ENCODE measurements at regions not wholly inside any gene's neighbourhood (a gene's known extent, or its start where the extent isn't known, plus 50 kb on each side); places are given as distances from the start of the nearest gene placed in this dataset.

- TF ChIP-seq STAT6 (CRISPR knock-in tag; conservative IDR thresholded peaks at IDR 0.05; ENCODE audit: low read depth) (no peak), ZNF396 (CRISPR knock-in tag; IDR thresholded peaks at IDR 0.05; ENCODE audit: borderline replicate concordance) (no peak), ZNF425 (CRISPR knock-in tag; conservative IDR thresholded peaks at IDR 0.05) (no peak), NR1H2 (CRISPR knock-in tag; IDR thresholded peaks at IDR 0.05) (no peak), ZNF232 (CRISPR knock-in tag; IDR thresholded peaks at IDR 0.05) (no peak)
- TF ChIP-seq, protein P1, sequence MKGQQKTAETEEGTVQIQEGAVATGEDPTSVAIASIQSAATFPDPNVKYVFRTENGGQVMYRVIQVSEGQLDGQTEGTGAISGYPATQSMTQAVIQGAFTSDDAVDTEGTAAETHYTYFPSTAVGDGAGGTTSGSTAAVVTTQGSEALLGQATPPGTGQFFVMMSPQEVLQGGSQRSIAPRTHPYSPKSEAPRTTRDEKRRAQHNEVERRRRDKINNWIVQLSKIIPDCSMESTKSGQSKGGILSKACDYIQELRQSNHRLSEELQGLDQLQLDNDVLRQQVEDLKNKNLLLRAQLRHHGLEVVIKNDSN (CRISPR knock-in tag; IDR thresholded peaks at IDR 0.05): no peak
Observed at GRCh38 chr13:54489359-54489758, 1460.7 kb downstream of the OLFM4 start (continued).

DNA sequence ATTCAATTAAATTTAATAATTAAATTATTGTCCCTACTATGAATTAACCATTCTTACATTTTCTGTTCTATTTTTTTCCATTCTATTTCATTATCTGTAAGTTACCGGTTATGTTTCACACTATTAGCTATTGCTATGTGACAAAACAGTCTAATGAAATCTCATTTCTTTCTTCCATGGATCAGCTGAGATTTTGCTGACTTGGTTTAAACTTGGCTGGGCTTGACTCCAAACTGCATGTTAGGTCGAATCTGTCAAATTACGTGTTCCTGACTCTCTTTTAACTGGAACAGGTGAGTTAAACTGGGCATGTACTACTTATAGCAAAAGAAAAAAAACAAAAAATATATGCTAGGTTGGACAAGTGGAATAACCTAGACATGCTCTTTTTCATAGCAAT lies 1464.4 kb downstream of the OLFM4 start:
- Mint-ChIP-seq H3K27me3 (ENCODE audit: low read depth) (peaks cover 4% of the 10 kb centered on the region), H3K27ac (no peak overlapping the region), H3K4me3 (no peak overlapping the region), H3K36me3 (0 out of 2 replicates have a peak, but pooled peaks cover 10% of the 10 kb centered on the region), H3K4me1 (peaks cover 8% of the 10 kb centered on the region), H3K9me3 (peaks cover 19% of the 10 kb centered on the region)
- ChIA-PET CTCF (no interaction called here), POLR2A (no interaction called here)
- TF ChIP-seq PRRX2 (CRISPR knock-in tag; IDR thresholded peaks at IDR 0.05) (no peak), E2F4 (CRISPR knock-in tag; IDR thresholded peaks at IDR 0.05; ENCODE audit: borderline replicate concordance, low read depth) (no peak), NFE2L1 (CRISPR knock-in tag; IDR thresholded peaks at IDR 0.05) (no peak), CBFB (CRISPR knock-in tag; IDR thresholded peaks at IDR 0.05; ENCODE audit: low read depth) (no peak), SMAD3 (CRISPR knock-in tag; IDR thresholded peaks at IDR 0.05; ENCODE audit: borderline replicate concordance) (no peak), ZNF671 (CRISPR knock-in tag; IDR thresholded peaks at IDR 0.05) (no peak), ZBTB21 (CRISPR knock-in tag; IDR thresholded peaks at IDR 0.05; ENCODE audit: borderline replicate concordance) (no peak)
- TF ChIP-seq, protein P2, sequence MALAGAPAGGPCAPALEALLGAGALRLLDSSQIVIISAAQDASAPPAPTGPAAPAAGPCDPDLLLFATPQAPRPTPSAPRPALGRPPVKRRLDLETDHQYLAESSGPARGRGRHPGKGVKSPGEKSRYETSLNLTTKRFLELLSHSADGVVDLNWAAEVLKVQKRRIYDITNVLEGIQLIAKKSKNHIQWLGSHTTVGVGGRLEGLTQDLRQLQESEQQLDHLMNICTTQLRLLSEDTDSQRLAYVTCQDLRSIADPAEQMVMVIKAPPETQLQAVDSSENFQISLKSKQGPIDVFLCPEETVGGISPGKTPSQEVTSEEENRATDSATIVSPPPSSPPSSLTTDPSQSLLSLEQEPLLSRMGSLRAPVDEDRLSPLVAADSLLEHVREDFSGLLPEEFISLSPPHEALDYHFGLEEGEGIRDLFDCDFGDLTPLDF (CRISPR knock-in tag; IDR thresholded peaks at IDR 0.05): no peak
- DNase-seq (ENCODE audit: low spot score): no peak
- no peak for ATAC-seq

- Mint-ChIP-seq H3K4me1 (no peaks in the 10 kb centered on the region), H3K27me3 (ENCODE audit: low read depth) (no peaks in the 10 kb centered on the region), H3K4me3 (no peak overlapping the region), H3K36me3 (no peaks in the 10 kb centered on the region), H3K9me3 (no peaks in the 10 kb centered on the region), H3K27ac (peak overlapping the region; percentile 62; the same call in 1 of the 2 replicates)
- DNase-seq (ENCODE audit: low spot score) (no peak), ATAC-seq (no peak)
- TF ChIP-seq, protein P3, sequence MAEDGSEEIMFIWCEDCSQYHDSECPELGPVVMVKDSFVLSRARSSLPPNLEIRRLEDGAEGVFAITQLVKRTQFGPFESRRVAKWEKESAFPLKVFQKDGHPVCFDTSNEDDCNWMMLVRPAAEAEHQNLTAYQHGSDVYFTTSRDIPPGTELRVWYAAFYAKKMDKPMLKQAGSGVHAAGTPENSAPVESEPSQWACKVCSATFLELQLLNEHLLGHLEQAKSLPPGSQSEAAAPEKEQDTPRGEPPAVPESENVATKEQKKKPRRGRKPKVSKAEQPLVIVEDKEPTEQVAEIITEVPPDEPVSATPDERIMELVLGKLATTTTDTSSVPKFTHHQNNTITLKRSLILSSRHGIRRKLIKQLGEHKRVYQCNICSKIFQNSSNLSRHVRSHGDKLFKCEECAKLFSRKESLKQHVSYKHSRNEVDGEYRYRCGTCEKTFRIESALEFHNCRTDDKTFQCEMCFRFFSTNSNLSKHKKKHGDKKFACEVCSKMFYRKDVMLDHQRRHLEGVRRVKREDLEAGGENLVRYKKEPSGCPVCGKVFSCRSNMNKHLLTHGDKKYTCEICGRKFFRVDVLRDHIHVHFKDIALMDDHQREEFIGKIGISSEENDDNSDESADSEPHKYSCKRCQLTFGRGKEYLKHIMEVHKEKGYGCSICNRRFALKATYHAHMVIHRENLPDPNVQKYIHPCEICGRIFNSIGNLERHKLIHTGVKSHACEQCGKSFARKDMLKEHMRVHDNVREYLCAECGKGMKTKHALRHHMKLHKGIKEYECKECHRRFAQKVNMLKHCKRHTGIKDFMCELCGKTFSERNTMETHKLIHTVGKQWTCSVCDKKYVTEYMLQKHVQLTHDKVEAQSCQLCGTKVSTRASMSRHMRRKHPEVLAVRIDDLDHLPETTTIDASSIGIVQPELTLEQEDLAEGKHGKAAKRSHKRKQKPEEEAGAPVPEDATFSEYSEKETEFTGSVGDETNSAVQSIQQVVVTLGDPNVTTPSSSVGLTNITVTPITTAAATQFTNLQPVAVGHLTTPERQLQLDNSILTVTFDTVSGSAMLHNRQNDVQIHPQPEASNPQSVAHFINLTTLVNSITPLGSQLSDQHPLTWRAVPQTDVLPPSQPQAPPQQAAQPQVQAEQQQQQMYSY (CRISPR knock-in tag; IDR thresholded peaks at IDR 0.05): no peak
- TF ChIP-seq ESRRA (CRISPR knock-in tag; IDR thresholded peaks at IDR 0.05; ENCODE audit: borderline replicate concordance): no peak
- TF ChIP-seq FOXP1 (CRISPR knock-in tag; IDR thresholded peaks at IDR 0.05; ENCODE audit: borderline replicate concordance): no peak
- no peak for TF ChIP-seq TEAD4 (CRISPR knock-in tag; IDR thresholded peaks at IDR 0.05)
- TF ChIP-seq NFATC4 (CRISPR knock-in tag; IDR thresholded peaks at IDR 0.05): no peak
- TF ChIP-seq, protein P4, sequence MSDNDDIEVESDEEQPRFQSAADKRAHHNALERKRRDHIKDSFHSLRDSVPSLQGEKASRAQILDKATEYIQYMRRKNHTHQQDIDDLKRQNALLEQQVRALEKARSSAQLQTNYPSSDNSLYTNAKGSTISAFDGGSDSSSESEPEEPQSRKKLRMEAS (CRISPR knock-in tag; IDR thresholded peaks at IDR 0.05): no peak
- TF ChIP-seq OVOL2 (CRISPR knock-in tag; IDR thresholded peaks at IDR 0.05; ENCODE audit: borderline replicate concordance): no peak
- ChIA-PET CTCF (no interaction called here), POLR2A (no interaction called here)
Observed at GRCh38 chr13:54511366-54511765, 1482.8 kb downstream of the OLFM4 start.
